ENCODE measurements at regions not wholly inside any gene's neighbourhood (a gene's known extent, or its start where the extent isn't known, plus 50 kb on each side); places are given as distances from the start of the nearest gene placed in this dataset.
A peak's percentile ranks its signal among the peaks of the same experiment; 100 is the strongest.

GRCh38 chr20:39292193-39292736 lies 330.1 kb downstream of the DHX35 start:
- Histone ChIP-seq H3K36me3 (replicated peaks) (no peaks in the 10 kb centered on the region), H3K27ac (no peak overlapping the region), H3K4me3 (ENCODE audit: low read depth, low read length) (no peak overlapping the region), H3K27me3 (replicated peaks) (no peaks in the 10 kb centered on the region)
- no peak for DNase-seq
- in situ Hi-C loops (cut with HindIII; ENCODE audit: low pct_ligation_motif_present, low sequenced_read_pairs), result no loop called here
- TF ChIP-seq CTCF (IDR thresholded peaks at IDR 0.05; ENCODE audit: low read depth, low read length, missing control alignments), result no peak

- H3K27me3 ChIP-seq (replicated peaks), result no peaks in the 10 kb centered on the region
- no peak for DNase-seq
- no peaks in the 10 kb centered on the region for H3K36me3 ChIP-seq (replicated peaks)
- H3K27ac ChIP-seq, result no peak overlapping the region
- no peak overlapping the region for H3K4me3 ChIP-seq (ENCODE audit: low read depth, low read length)
- TF ChIP-seq CTCF (IDR thresholded peaks at IDR 0.05; ENCODE audit: low read depth, low read length, missing control alignments), result no peak
- in situ Hi-C loops (cut with HindIII; ENCODE audit: low pct_ligation_motif_present, low sequenced_read_pairs), result no loop called here
Measured at GRCh38 chr20:39291301-39291700, 329.2 kb downstream of the DHX35 start.

- in situ Hi-C loops (cut with HindIII; ENCODE audit: low pct_ligation_motif_present, low sequenced_read_pairs), result no loop called here
- Histone ChIP-seq H3K27me3 (replicated peaks) (no peaks in the 10 kb centered on the region), H3K36me3 (replicated peaks) (no peaks in the 10 kb centered on the region), H3K4me3 (ENCODE audit: low read depth, low read length) (no peak overlapping the region), H3K27ac (no peak overlapping the region)
- no peak for TF ChIP-seq CTCF (IDR thresholded peaks at IDR 0.05; ENCODE audit: low read depth, low read length, missing control alignments)
- no peak for DNase-seq
Measured at GRCh38 chr20:39290575-39290974, 328.4 kb downstream of the DHX35 start.

- no peaks in the 10 kb centered on the region for H3K36me3 ChIP-seq (replicated peaks)
- in situ Hi-C loops (cut with HindIII; ENCODE audit: low pct_ligation_motif_present, low sequenced_read_pairs), result no loop called here
- no peaks in the 10 kb centered on the region for H3K27me3 ChIP-seq (replicated peaks)
- no peak for TF ChIP-seq CTCF (IDR thresholded peaks at IDR 0.05; ENCODE audit: low read depth, low read length, missing control alignments)
- no peak overlapping the region for H3K27ac ChIP-seq
- DNase-seq, result no peak
- no peak overlapping the region for H3K4me3 ChIP-seq (ENCODE audit: low read depth, low read length)
Measured at GRCh38 chr20:39289831-39290230, 327.7 kb downstream of the DHX35 start.

GRCh38 chr20:39289316-39289715 lies 327.2 kb downstream of the DHX35 start:
- no peak overlapping the region for H3K27ac ChIP-seq
- peak; percentile 3 for TF ChIP-seq CTCF (IDR thresholded peaks at IDR 0.05; ENCODE audit: low read depth, low read length, missing control alignments)
- no peak for DNase-seq
- H3K36me3 ChIP-seq (replicated peaks), result no peaks in the 10 kb centered on the region
- no peaks in the 10 kb centered on the region for H3K27me3 ChIP-seq (replicated peaks)
- in situ Hi-C loops (cut with HindIII; ENCODE audit: low pct_ligation_motif_present, low sequenced_read_pairs), result no loop called here
- no peak overlapping the region for H3K4me3 ChIP-seq (ENCODE audit: low read depth, low read length)

- no peaks in the 10 kb centered on the region for H3K36me3 ChIP-seq (replicated peaks)
- in situ Hi-C loops (cut with HindIII; ENCODE audit: low pct_ligation_motif_present, low sequenced_read_pairs), result no loop called here
- no peak overlapping the region for H3K4me3 ChIP-seq (ENCODE audit: low read depth, low read length)
- no peaks in the 10 kb centered on the region for H3K27me3 ChIP-seq (replicated peaks)
- no peak overlapping the region for H3K27ac ChIP-seq
- DNase-seq, result no peak
- TF ChIP-seq CTCF (IDR thresholded peaks at IDR 0.05; ENCODE audit: low read depth, low read length, missing control alignments), result no peak
Measured at GRCh38 chr20:39283464-39283863, 321.3 kb downstream of the DHX35 start.
